Panc1 (cell line): ENCODE measurements at regions not wholly inside any gene's neighbourhood (a gene's known extent, or its start where the extent isn't known, plus 50 kb on each side); places are given as distances from the start of the nearest gene placed in this dataset.

Experiments used
- ATAC-seq: fragments of 200-7000 bp; cut with Tn5 transposase; 2 replicates; pipeline ENCODE4 v1.9.1; 2020; ENCODE audit warnings: mild to moderate bottlenecking, moderate library complexity
- BruUV-seq: library from RNA; stranded (reverse); fragments of 400-500 nt; replicated peaks from 2 replicates; lab custom pipeline; 2021; lab: Mats Ljungman, UMichigan
- CTCF ChIA-PET: fragments of 300-600 bp; sonication (Branson Sonifier 250); formaldehyde crosslinking; loops from one replicate; lab custom pipeline; 2022; ENCODE audit warnings: antibody characterized with exemption; lab: Charles Lee
- POLR2A ChIA-PET: fragments of 300-600 bp; sonication (Branson Sonifier 250); formaldehyde crosslinking; loops from one replicate; lab custom pipeline; 2022; ENCODE audit warnings: antibody characterized with exemption; lab: Charles Lee
- DNase-seq: peaks from one replicate; pipeline ENCODE4 v3.0.0-alpha.2; 2010; ENCODE audit warnings: low read depth, low spot score
- H3K27ac ChIP-seq: 2 replicates; pipeline ENCODE4 v1.5.1; 2011; ENCODE audit warnings: mild to moderate bottlenecking, low read length, inconsistent platforms
- H3K27me3 ChIP-seq: fragments of 200-500 bp; sonication (Bioruptor generic); 2 replicates; pipeline ENCODE4 v1.6.0; 2014; ENCODE audit warnings: low read length, inconsistent platforms; ENCODE audit not compliant: control insufficient read depth, insufficient read depth
- H3K36me3 ChIP-seq: fragments of 200-500 bp; sonication (Bioruptor generic); 2 replicates; pipeline ENCODE4 v1.5.1; 2014; ENCODE audit warnings: inconsistent platforms, mild to moderate bottlenecking, low read length, moderate library complexity; ENCODE audit not compliant: control insufficient read depth, insufficient read depth
- H3K4me1 ChIP-seq: 2 replicates; pipeline ENCODE4 v1.5.1; 2011; ENCODE audit warnings: inconsistent platforms, mild to moderate bottlenecking, low read length, moderate library complexity; ENCODE audit not compliant: control insufficient read depth, insufficient read depth
- H3K4me3 ChIP-seq, 2 experiments: 2 replicates each; pipeline ENCODE4 v1.5.1; 2011 to 2012; ENCODE audit warnings: low read depth in 2 of 2, low read length in 2 of 2, mild to moderate bottlenecking in 2 of 2, inconsistent platforms in 1 of 2, moderate library complexity in 1 of 2
- H3K9me3 ChIP-seq: fragments of 200-500 bp; sonication (Bioruptor generic); 2 replicates; pipeline ENCODE4 v1.5.1; 2014; ENCODE audit warnings: low read depth, mild to moderate bottlenecking, inconsistent platforms, low read length, moderate library complexity; ENCODE audit not compliant: control insufficient read depth, insufficient read depth
- CTCF ChIP-seq: fragments of 450-650 bp; IDR thresholded peaks from 2 replicates; pipeline ENCODE4 v1.5.1; 2017; ENCODE audit warnings: mild to moderate bottlenecking
- POLR2AphosphoS5 ChIP-seq: IDR thresholded peaks from 2 replicates; pipeline ENCODE4 v1.6.1; 2012; ENCODE audit warnings: mild to moderate bottlenecking, low read depth, low read length, moderate library complexity
- SIN3A ChIP-seq: IDR thresholded peaks from 2 replicates; pipeline ENCODE4 v1.6.1; 2012; ENCODE audit warnings: low read depth, mild to moderate bottlenecking, low read length, moderate library complexity, borderline replicate concordance; ENCODE audit not compliant: insufficient read depth
- TCF7L2 ChIP-seq: IDR thresholded peaks from 2 replicates; pipeline ENCODE4 v1.6.1; 2011; ENCODE audit warnings: mild to moderate bottlenecking, low read depth, low read length, inconsistent platforms
- in situ Hi-C: cut with HindIII; loops from 2 replicates; pipeline ENCODE4 v1.10.0; 2016; ENCODE audit warnings: low sequenced_read_pairs, low pct_unique_long_range_greater_than_20kb
- intact Hi-C: fragments of 100-400 bp; cut with micrococcal nuclease; formaldehyde crosslinking; loops from one replicate; pipeline ENCODE4 v1.10.0; 2022; ENCODE audit not compliant: unreplicated experiment
- TF ChIP-seq, protein P1 (sequence below), 2 experiments: IDR thresholded peaks; 2 replicates each; pipeline ENCODE4 v1.6.1; 2011 to 2012; ENCODE audit warnings: low read depth in 2 of 2, control low read depth in 1 of 2, low read length in 1 of 2, mild to moderate bottlenecking in 1 of 2, moderate library complexity in 1 of 2; ENCODE audit not compliant: insufficient read depth in 1 of 2

DNA sequence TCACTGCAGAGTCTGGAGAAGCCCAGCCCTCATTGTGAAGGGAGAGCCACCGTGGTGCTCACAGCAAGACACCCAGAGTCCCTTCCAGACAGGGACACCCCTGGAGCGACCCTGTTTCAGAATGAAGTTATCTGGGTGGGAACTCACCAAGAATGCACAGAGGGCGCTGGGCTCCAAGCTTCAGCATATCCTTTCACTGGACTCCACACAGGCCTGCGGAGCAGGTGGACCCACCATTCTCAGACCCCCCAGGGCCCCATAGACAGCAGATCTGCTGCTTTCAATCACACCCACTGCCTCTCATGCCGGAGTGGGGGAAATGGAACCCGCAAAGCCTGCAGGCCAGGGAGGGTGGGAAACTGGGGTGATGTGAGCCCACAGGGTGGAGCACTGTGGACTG lies 87.8 kb downstream of the RRM2 start:
- no peak for TF ChIP-seq CTCF
- no peak for TF ChIP-seq TCF7L2
- TF ChIP-seq SIN3A, result no peak
- TF ChIP-seq POLR2AphosphoS5, result no peak
- ChIA-PET CTCF (no interaction called here), POLR2A (no interaction called here)
- H3K4me3 ChIP-seq, result no peak overlapping the region
- ATAC-seq (no peak; the same call in 1 of the 2 replicates), DNase-seq (no peak)
- H3K27me3 ChIP-seq, result no peaks in the 10 kb centered on the region
- no TSS peak for BruUV-seq
- intact Hi-C loops (no loop called here), in situ Hi-C loops (no loop called here)
- no peaks in the 10 kb centered on the region for H3K9me3 ChIP-seq
- no peak overlapping the region for H3K27ac ChIP-seq
- no peaks in the 10 kb centered on the region for H3K36me3 ChIP-seq
- no peaks in the 10 kb centered on the region for H3K4me1 ChIP-seq

DNA sequence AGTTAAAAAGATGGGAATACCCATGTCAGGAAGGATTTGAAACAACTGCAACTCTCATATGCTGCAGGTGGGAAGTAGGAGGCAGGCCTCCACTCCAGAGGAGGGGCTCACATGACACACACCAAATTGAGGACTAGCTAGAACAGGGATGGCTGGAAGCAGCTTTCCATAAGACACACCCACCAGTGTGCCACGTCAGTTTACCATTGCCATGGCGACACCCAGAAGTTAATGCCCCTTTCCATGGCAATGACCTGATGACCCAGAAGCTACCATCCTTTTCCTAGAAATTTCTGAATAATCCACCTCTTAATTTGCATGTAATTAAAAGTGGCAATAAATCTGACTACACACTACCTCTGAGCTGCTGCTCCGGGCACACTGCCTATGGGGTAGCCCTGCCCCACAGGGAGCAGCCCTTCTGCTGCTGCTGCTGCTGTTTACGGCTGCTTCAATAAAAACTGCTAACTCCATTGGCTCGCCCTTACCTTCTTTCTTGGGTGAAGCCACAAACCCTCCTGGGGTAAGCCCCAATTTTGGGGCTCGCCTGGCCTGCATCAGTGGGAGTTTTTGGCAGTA lies 89.4 kb downstream of the RRM2 start:
- H3K4me3 ChIP-seq, result no peak overlapping the region
- ATAC-seq, result no peak
- DNase-seq, result no peak
- BruUV-seq, result no TSS peak
- in situ Hi-C loops (no loop called here), intact Hi-C loops (no loop called here)
- TF ChIP-seq TCF7L2 (no peak), POLR2AphosphoS5 (no peak), CTCF (no peak), SIN3A (no peak)
- TF ChIP-seq, protein P1, sequence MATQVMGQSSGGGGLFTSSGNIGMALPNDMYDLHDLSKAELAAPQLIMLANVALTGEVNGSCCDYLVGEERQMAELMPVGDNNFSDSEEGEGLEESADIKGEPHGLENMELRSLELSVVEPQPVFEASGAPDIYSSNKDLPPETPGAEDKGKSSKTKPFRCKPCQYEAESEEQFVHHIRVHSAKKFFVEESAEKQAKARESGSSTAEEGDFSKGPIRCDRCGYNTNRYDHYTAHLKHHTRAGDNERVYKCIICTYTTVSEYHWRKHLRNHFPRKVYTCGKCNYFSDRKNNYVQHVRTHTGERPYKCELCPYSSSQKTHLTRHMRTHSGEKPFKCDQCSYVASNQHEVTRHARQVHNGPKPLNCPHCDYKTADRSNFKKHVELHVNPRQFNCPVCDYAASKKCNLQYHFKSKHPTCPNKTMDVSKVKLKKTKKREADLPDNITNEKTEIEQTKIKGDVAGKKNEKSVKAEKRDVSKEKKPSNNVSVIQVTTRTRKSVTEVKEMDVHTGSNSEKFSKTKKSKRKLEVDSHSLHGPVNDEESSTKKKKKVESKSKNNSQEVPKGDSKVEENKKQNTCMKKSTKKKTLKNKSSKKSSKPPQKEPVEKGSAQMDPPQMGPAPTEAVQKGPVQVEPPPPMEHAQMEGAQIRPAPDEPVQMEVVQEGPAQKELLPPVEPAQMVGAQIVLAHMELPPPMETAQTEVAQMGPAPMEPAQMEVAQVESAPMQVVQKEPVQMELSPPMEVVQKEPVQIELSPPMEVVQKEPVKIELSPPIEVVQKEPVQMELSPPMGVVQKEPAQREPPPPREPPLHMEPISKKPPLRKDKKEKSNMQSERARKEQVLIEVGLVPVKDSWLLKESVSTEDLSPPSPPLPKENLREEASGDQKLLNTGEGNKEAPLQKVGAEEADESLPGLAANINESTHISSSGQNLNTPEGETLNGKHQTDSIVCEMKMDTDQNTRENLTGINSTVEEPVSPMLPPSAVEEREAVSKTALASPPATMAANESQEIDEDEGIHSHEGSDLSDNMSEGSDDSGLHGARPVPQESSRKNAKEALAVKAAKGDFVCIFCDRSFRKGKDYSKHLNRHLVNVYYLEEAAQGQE (IDR thresholded peaks at IDR 0.05; ENCODE audit: insufficient read depth in 1 of 2, low read depth in 2 of 2, low read length in 1 of 2), result no peak
- no peaks in the 10 kb centered on the region for H3K4me1 ChIP-seq
- no peaks in the 10 kb centered on the region for H3K27me3 ChIP-seq
- H3K27ac ChIP-seq, result no peak overlapping the region
- ChIA-PET POLR2A (no interaction called here), CTCF (no interaction called here)
- H3K36me3 ChIP-seq, result no peaks in the 10 kb centered on the region
- H3K9me3 ChIP-seq, result no peaks in the 10 kb centered on the region
